CD8-positive, alpha-beta memory T cell (primary cell): ENCODE measurements at regions not wholly inside any gene's neighbourhood (a gene's known extent, or its start where the extent isn't known, plus 50 kb on each side); places are given as distances from the start of the nearest gene placed in this dataset.

Source experiments
- CTCF ChIA-PET: fragments of 350-600 bp; sonication (Branson Sonifier 250); formaldehyde crosslinking; loops from one replicate; lab custom pipeline; 2021; ENCODE audit warnings: antibody characterized with exemption; lab: Charles Lee
- POLR2A ChIA-PET: fragments of 350-600 bp; sonication (Branson Sonifier 250); formaldehyde crosslinking; loops from one replicate; lab custom pipeline; 2021; ENCODE audit warnings: antibody characterized with exemption; lab: Charles Lee
- DNase-seq, 5 donors: peaks; one replicate each; pipeline versions ENCODE4 v3.0.0 to v3.0.0-alpha.2; 2020 to 2022; ENCODE audit warnings: mixed read lengths in 1 of 5
- H3K27ac ChIP-seq: one replicate; pipeline ENCODE4 v1.7.0; 2013; ENCODE audit warnings: low read depth, mild to moderate bottlenecking, low read length, moderate library complexity
- H3K27me3 ChIP-seq: 2 replicates; pipeline ENCODE4 v1.7.0; 2013; ENCODE audit warnings: low read length, mild to moderate bottlenecking; ENCODE audit not compliant: insufficient read depth, poor library complexity, severe bottlenecking
- H3K36me3 ChIP-seq: 2 replicates; pipeline ENCODE4 v1.7.0; 2013; ENCODE audit warnings: mild to moderate bottlenecking, low read length, moderate library complexity; ENCODE audit not compliant: insufficient read depth
- H3K4me1 ChIP-seq: 2 replicates; pipeline ENCODE4 v1.7.0; 2013; ENCODE audit warnings: mild to moderate bottlenecking, low read length, moderate library complexity; ENCODE audit not compliant: insufficient read depth
- H3K4me3 ChIP-seq: 2 replicates; pipeline ENCODE4 v1.7.0; 2013; ENCODE audit warnings: mild to moderate bottlenecking, low read length
- H3K9me3 ChIP-seq: 2 replicates; pipeline ENCODE4 v1.7.0; 2013; ENCODE audit warnings: mild to moderate bottlenecking, low read length
- H3K27ac Mint-ChIP-seq, 8 donors: one replicate each; pipeline ENCODE4 v1.8.0; 2020 to 2021; ENCODE audit warnings: mixed read lengths in 8 of 8, mild to moderate bottlenecking in 6 of 8, inconsistent platforms in 3 of 8, moderate library complexity in 3 of 8
- H3K27me3 Mint-ChIP-seq, 2 donors: one replicate each; pipeline ENCODE4 v1.8.0; 2020 to 2021; ENCODE audit warnings: mixed read lengths in 2 of 2, mild to moderate bottlenecking in 1 of 2, moderate library complexity in 1 of 2
- H3K36me3 Mint-ChIP-seq, 3 donors: one replicate each; pipeline ENCODE4 v1.8.0; 2020 to 2021; ENCODE audit warnings: mixed read lengths in 3 of 3, inconsistent platforms in 1 of 3, mild to moderate bottlenecking in 1 of 3
- H3K4me1 Mint-ChIP-seq, 3 donors: one replicate each; pipeline ENCODE4 v1.8.0; 2020 to 2021; ENCODE audit warnings: mixed read lengths in 3 of 3, inconsistent platforms in 1 of 3, mild to moderate bottlenecking in 1 of 3
- H3K4me3 Mint-ChIP-seq, 7 donors: one replicate each; pipeline ENCODE4 v1.8.0; 2020 to 2021; ENCODE audit warnings: mixed read lengths in 7 of 7, mild to moderate bottlenecking in 6 of 7, moderate library complexity in 4 of 7, inconsistent platforms in 2 of 7
- H3K9me3 Mint-ChIP-seq, 5 donors: one replicate each; pipeline ENCODE4 v1.8.0; 2020 to 2022; ENCODE audit warnings: mixed read lengths in 5 of 5, mild to moderate bottlenecking in 3 of 5, moderate library complexity in 2 of 5, inconsistent platforms in 1 of 5

GRCh38 chr2:525611-526010, 151.6 kb downstream of the TMEM18 start:
- Mint-ChIP-seq H3K4me1 (no peaks in the 10 kb centered on the region), H3K9me3 (peaks cover 0 to 9% (median 4%) of the 10 kb centered on the region in 5 donors), H3K27me3 (peaks cover 12 to 25% of the 10 kb centered on the region in 2 donors), H3K36me3 (no peaks in the 10 kb centered on the region), H3K27ac (no peak overlapping the region), H3K4me3 (no peak overlapping the region)
- H3K27me3 ChIP-seq, result no peaks in the 10 kb centered on the region
- no peak overlapping the region for H3K4me3 ChIP-seq
- no peak overlapping the region for H3K27ac ChIP-seq
- CTCF ChIA-PET, result interaction anchor here (1.0 kb wide), 1 partner anchor 30 kb away, joined by 3 read pairs; no protein-coding TSS in a partner anchor
- H3K36me3 ChIP-seq, result no peaks in the 10 kb centered on the region
- H3K9me3 ChIP-seq, result no peaks in the 10 kb centered on the region
- POLR2A ChIA-PET, result no interaction called here
- H3K4me1 ChIP-seq, result no peaks in the 10 kb centered on the region
- DNase-seq, result no peak

DNA sequence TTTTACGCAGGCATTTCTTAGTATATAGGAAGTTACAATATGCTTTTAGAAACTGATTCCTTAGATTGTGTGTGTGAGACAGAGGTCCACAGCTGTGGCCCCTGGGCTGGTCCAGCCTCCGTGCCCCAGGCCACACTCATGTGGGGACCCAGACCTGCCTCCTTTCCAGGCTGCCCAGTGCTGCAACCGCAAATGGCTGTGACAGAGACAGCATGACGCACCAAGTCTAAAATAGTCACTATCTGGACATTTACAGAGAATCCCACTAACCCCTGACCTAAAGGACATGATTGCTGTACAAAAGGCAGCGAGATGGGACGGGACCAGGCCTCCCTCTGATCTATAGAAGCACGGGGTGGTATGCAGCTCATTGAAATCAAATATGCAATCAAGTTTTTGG, 152.2 kb downstream of the TMEM18 start:
- Histone ChIP-seq H3K36me3 (no peaks in the 10 kb centered on the region), H3K4me3 (no peak overlapping the region), H3K27ac (no peak overlapping the region), H3K27me3 (no peaks in the 10 kb centered on the region), H3K4me1 (no peaks in the 10 kb centered on the region), H3K9me3 (no peaks in the 10 kb centered on the region)
- peaks cover 0 to 9% (median 4%) of the 10 kb centered on the region in 5 donors for H3K9me3 Mint-ChIP-seq
- no peak overlapping the region for H3K27ac Mint-ChIP-seq
- H3K36me3 Mint-ChIP-seq, result no peaks in the 10 kb centered on the region
- peaks cover 14 to 29% of the 10 kb centered on the region in 2 donors for H3K27me3 Mint-ChIP-seq
- no peak for DNase-seq
- POLR2A ChIA-PET, result no interaction called here
- H3K4me1 Mint-ChIP-seq, result no peaks in the 10 kb centered on the region
- H3K4me3 Mint-ChIP-seq, result no peak overlapping the region
- CTCF ChIA-PET, result interaction anchor here (1.0 kb wide), 1 partner anchor 31 kb away, joined by 3 read pairs; no protein-coding TSS in a partner anchor

DNA sequence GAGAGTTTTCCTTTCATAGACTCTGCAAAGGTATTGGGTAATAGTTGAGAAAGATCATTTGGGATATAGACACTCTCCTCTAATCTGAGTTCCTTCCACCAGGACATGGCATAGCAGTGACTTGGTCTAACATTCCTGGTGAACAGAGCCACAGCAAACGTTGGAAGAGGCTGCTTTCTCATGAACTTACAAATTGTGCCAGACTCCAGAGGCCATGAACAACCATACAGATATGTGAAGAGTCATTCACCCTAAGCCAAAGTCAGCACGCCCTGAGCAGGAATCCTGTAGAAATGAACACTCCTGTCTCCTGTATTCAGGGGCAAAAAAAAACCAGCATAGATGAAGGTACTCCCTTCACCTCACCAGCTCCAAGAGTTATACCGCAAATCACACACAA, 152.8 kb downstream of the TMEM18 start:
- H3K27ac ChIP-seq, result no peak overlapping the region
- H3K4me3 ChIP-seq, result no peak overlapping the region
- Mint-ChIP-seq H3K27me3 (peaks cover 14 to 26% of the 10 kb centered on the region in 2 donors), H3K9me3 (peaks cover 0 to 5% (median 0%) of the 10 kb centered on the region in 5 donors), H3K4me3 (no peak overlapping the region), H3K4me1 (no peaks in the 10 kb centered on the region), H3K36me3 (no peaks in the 10 kb centered on the region), H3K27ac (no peak overlapping the region)
- no peaks in the 10 kb centered on the region for H3K4me1 ChIP-seq
- no peak for DNase-seq
- no peaks in the 10 kb centered on the region for H3K9me3 ChIP-seq
- no peaks in the 10 kb centered on the region for H3K27me3 ChIP-seq
- ChIA-PET POLR2A (no interaction called here), CTCF (interaction anchor here (1.0 kb wide), 1 partner anchor 32 kb away, joined by 3 read pairs; no protein-coding TSS in a partner anchor)
- H3K36me3 ChIP-seq, result no peaks in the 10 kb centered on the region

GRCh38 chr2:523698-524270, 153.4 kb downstream of the TMEM18 start:
- CTCF ChIA-PET, result no interaction called here
- Mint-ChIP-seq H3K36me3 (no peaks in the 10 kb centered on the region), H3K27me3 (peaks cover 14 to 28% of the 10 kb centered on the region in 2 donors), H3K4me3 (no peak overlapping the region), H3K4me1 (peaks cover 0 to 2% (median 2%) of the 10 kb centered on the region in 3 donors), H3K27ac (no peak overlapping the region), H3K9me3 (no peaks in the 10 kb centered on the region)
- Histone ChIP-seq H3K36me3 (no peaks in the 10 kb centered on the region), H3K27me3 (no peaks in the 10 kb centered on the region), H3K4me3 (no peak overlapping the region), H3K4me1 (no peaks in the 10 kb centered on the region), H3K27ac (no peak overlapping the region), H3K9me3 (no peaks in the 10 kb centered on the region)
- DNase-seq, result no peak
- POLR2A ChIA-PET, result no interaction called here

DNA sequence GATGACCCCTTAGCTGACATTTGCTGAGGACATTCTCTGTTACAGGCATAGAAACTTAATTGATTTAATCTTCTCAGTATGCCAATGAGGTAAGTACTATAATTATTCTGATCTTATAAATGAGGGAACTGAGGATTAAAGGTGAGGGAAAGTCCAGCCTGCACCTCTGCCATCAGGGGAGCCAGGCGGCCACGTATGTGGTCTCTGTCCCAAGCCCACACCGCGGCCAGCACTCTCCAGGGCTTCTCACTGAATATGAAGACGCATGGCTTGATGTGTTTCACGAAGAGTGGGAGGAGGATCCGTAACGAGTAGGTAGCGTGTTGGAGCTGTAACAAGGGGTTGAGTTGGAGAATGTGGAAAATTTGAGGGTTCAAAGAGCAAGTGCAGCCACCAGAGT, 154.4 kb downstream of the TMEM18 start:
- peaks cover 0 to 5% (median 4%) of the 10 kb centered on the region in 3 donors for H3K4me1 Mint-ChIP-seq
- POLR2A ChIA-PET, result no interaction called here
- Histone ChIP-seq H3K4me1 (no peaks in the 10 kb centered on the region), H3K27me3 (no peaks in the 10 kb centered on the region), H3K36me3 (no peaks in the 10 kb centered on the region), H3K27ac (no peak overlapping the region), H3K9me3 (no peaks in the 10 kb centered on the region), H3K4me3 (no peak overlapping the region)
- no peak for DNase-seq
- H3K4me3 Mint-ChIP-seq, result no peak overlapping the region
- H3K36me3 Mint-ChIP-seq, result no peaks in the 10 kb centered on the region
- H3K27me3 Mint-ChIP-seq, result peaks cover 14 to 36% of the 10 kb centered on the region in 2 donors
- CTCF ChIA-PET, result no interaction called here
- no peaks in the 10 kb centered on the region for H3K9me3 Mint-ChIP-seq
- H3K27ac Mint-ChIP-seq, result peak overlapping the region in 1 of 8 donors; percentile 6

GRCh38 chr2:521853-522530, 155.2 kb downstream of the TMEM18 start:
- Histone ChIP-seq H3K9me3 (no peaks in the 10 kb centered on the region), H3K27ac (no peak overlapping the region), H3K4me3 (no peak overlapping the region), H3K27me3 (no peaks in the 10 kb centered on the region), H3K4me1 (no peaks in the 10 kb centered on the region), H3K36me3 (no peaks in the 10 kb centered on the region)
- ChIA-PET POLR2A (no interaction called here), CTCF (no interaction called here)
- no peaks in the 10 kb centered on the region for H3K9me3 Mint-ChIP-seq
- H3K4me3 Mint-ChIP-seq, result no peak overlapping the region
- H3K27ac Mint-ChIP-seq, result no peak overlapping the region
- DNase-seq, result no peak
- H3K4me1 Mint-ChIP-seq, result peaks cover 0 to 5% (median 4%) of the 10 kb centered on the region in 3 donors
- H3K27me3 Mint-ChIP-seq, result peaks cover 14 to 38% of the 10 kb centered on the region in 2 donors
- no peaks in the 10 kb centered on the region for H3K36me3 Mint-ChIP-seq

DNA sequence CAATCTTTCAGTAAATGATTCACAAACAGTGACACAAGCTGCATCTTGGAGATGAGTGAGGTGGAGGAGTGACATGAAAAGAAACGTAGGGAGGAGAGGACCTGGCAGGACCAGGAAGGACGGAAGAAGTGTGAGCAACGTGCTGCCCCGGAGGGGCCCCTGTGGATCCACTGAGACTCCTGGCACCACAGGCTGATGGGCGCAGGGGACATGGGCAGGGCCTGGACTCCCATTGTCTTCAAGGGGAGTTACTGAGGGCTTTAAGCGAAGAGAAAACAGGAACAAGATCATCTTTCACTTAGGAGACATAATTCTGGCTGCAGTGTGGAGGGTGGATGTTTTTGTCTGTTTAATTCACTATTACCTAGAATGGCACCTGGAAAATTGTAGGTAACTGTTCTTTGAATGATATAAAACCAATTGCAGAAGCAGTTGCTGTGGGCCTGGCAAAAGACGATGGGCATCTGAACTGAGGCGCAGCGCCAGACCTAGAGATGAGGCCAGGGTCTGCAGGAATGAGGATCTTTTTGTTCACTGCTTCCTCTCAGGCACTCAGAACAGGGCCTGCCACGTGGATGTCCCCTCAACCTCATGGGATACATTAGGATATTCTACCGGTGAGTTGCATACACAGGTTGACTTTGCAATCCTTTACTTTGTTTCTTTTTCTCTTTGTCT, 156.4 kb downstream of the TMEM18 start:
- POLR2A ChIA-PET, result no interaction called here
- no peaks in the 10 kb centered on the region for H3K4me1 ChIP-seq
- H3K4me3 ChIP-seq, result no peak overlapping the region
- H3K4me1 Mint-ChIP-seq, result peaks cover 0 to 5% (median 4%) of the 10 kb centered on the region in 3 donors
- H3K36me3 ChIP-seq, result no peaks in the 10 kb centered on the region
- CTCF ChIA-PET, result no interaction called here
- no peak overlapping the region for H3K27ac ChIP-seq
- no peaks in the 10 kb centered on the region for H3K9me3 ChIP-seq
- H3K4me3 Mint-ChIP-seq, result no peak overlapping the region
- no peaks in the 10 kb centered on the region for H3K27me3 ChIP-seq
- H3K36me3 Mint-ChIP-seq, result no peaks in the 10 kb centered on the region
- DNase-seq, result no peak
- no peak overlapping the region for H3K27ac Mint-ChIP-seq
- no peaks in the 10 kb centered on the region for H3K9me3 Mint-ChIP-seq
- peaks cover 14 to 40% of the 10 kb centered on the region in 2 donors for H3K27me3 Mint-ChIP-seq

DNA sequence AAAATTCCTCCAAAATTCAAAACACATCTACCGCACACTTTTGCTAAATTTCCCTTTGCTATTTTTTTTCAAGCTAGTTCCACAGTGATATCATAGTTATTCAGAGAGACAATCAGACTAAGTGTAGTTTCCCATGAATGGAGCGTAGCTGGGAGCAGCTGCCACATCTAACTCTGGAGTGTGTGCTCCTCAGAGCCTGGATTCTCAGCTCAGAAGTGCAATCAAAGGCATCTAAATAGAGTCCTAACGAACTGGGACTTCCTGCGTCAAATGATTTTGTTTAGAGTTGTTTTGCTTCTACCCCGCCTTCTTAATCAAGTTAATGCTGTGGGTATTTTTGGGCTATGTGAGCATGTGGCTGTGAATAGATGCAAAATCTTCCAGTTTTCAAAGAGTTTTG, 160.3 kb downstream of the TMEM18 start:
- ChIA-PET CTCF (no interaction called here), POLR2A (no interaction called here)
- H3K27me3 Mint-ChIP-seq, result peaks cover 5 to 42% of the 10 kb centered on the region in 2 donors
- H3K27ac Mint-ChIP-seq, result no peak overlapping the region
- no peak for DNase-seq
- no peaks in the 10 kb centered on the region for H3K9me3 ChIP-seq
- H3K36me3 Mint-ChIP-seq, result peaks cover 0 to 5% (median 1%) of the 10 kb centered on the region in 3 donors
- no peaks in the 10 kb centered on the region for H3K27me3 ChIP-seq
- H3K27ac ChIP-seq, result no peak overlapping the region
- H3K4me3 ChIP-seq, result no peak overlapping the region
- H3K4me3 Mint-ChIP-seq, result no peak overlapping the region
- H3K4me1 ChIP-seq, result no peaks in the 10 kb centered on the region
- peaks cover 0 to 5% (median 4%) of the 10 kb centered on the region in 3 donors for H3K4me1 Mint-ChIP-seq
- H3K9me3 Mint-ChIP-seq, result no peaks in the 10 kb centered on the region
- no peaks in the 10 kb centered on the region for H3K36me3 ChIP-seq
